Tibial nerve (tissue), 4 donors: ENCODE measurements at regions not wholly inside any gene's neighbourhood (a gene's known extent, or its start where the extent isn't known, plus 50 kb on each side); places are given as distances from the start of the nearest gene placed in this dataset.

Experiments
- DNase-seq, 2 donors: peaks; one replicate each; pipeline ENCODE4 v3.0.0-alpha.2; 2019; ENCODE audit warnings: low spot score in 2 of 2
- H3K27ac ChIP-seq, 4 donors: fragments of 200-600 bp; sonication (generic) in 3 of 4; one replicate each; pipeline ENCODE4 v1.5.1; 2017 to 2019; ENCODE audit warnings: mild to moderate bottlenecking in 1 of 4
- H3K27me3 ChIP-seq, 2 donors: fragments of 200-600 bp; sonication (generic) in 1 of 2; one replicate each; pipeline versions ENCODE4 v1.5.1 to v1.6.0; 2017 to 2019
- H3K36me3 ChIP-seq, 3 donors: fragments of 200-600 bp; sonication (generic); one replicate each; pipeline ENCODE4 v1.5.1; 2018 to 2019
- H3K4me1 ChIP-seq, 4 donors: fragments of 200-600 bp; sonication (generic) in 3 of 4; one replicate each; pipeline ENCODE4 v1.5.1; 2017 to 2019
- H3K4me3 ChIP-seq, 4 donors: fragments of 200-600 bp; sonication (generic) in 3 of 4; one replicate each; pipeline ENCODE4 v1.5.1; 2017 to 2019; ENCODE audit warnings: mild to moderate bottlenecking in 1 of 4, moderate library complexity in 1 of 4
- H3K9me3 ChIP-seq, 4 donors: fragments of 200-600 bp; sonication (generic) in 3 of 4; one replicate each; pipeline ENCODE4 v1.5.1; 2017 to 2019
- EP300 ChIP-seq, 2 donors: sonication (generic); formaldehyde crosslinking; IDR thresholded peaks; one replicate each; pipeline ENCODE4 v1.6.1; 2017; ENCODE audit warnings: antibody characterized with exemption in 2 of 2, mild to moderate bottlenecking in 1 of 2
- POLR2A ChIP-seq, 2 donors: fragments of 450-650 bp; IDR thresholded peaks; one replicate each; pipeline ENCODE4 v1.6.1; 2017; ENCODE audit warnings: antibody characterized with exemption in 2 of 2, mild to moderate bottlenecking in 2 of 2, moderate library complexity in 2 of 2
- WGBS, 2 donors: methylation state at CpG; one replicate each; pipeline ENCODE4 v1.1.5; 2018; 5-methylcytosine and 5-hydroxymethylcytosine counted together
- TF ChIP-seq, protein P1 (sequence below), 5 experiments: fragments of 200-600 bp in 3 of 5; fragments of 450-650 bp in 2 of 5; sonication (generic) in 3 of 5; IDR thresholded peaks; one replicate each; pipeline ENCODE4 v1.5.1; 2016 to 2019; ENCODE audit warnings: antibody characterized with exemption in 5 of 5, mild to moderate bottlenecking in 3 of 5, moderate library complexity in 2 of 5

DNA sequence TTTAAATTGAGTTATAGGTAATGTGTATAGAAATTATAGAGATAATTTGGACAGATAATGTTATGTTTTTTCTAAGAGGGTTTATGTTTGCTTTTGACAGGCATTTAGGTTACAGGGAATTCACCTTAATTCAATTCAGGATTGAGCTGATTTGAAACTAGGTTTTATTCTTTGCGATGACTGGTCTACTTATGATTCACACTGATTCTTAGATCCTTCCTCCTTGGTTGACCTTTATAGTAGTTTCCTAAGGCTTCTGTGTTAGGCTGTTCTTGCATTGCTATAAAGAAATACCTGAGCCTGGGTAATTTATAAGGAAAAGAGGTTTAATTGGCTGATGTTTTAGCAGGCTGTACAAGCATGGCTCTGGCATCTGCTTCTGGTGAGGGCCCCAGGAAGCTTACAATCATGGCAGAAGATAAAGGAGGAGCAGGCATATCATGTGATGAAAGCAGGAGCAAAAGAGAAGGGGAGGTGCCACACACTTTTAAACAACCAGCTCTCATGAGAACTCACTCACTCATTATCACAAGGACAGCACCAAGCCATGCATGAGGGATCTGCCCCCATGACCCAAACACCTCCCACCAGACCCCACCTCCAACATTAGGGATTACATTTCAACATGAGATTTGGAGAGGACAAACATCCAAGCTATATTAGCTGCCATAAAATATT, 155.0 kb upstream of the SFRP2 start:
- DNase-seq: no peak
- TF ChIP-seq POLR2A (IDR thresholded peaks at IDR 0.05) (no peak), EP300 (IDR thresholded peaks at IDR 0.05) (no peak)
- TF ChIP-seq, protein P1, sequence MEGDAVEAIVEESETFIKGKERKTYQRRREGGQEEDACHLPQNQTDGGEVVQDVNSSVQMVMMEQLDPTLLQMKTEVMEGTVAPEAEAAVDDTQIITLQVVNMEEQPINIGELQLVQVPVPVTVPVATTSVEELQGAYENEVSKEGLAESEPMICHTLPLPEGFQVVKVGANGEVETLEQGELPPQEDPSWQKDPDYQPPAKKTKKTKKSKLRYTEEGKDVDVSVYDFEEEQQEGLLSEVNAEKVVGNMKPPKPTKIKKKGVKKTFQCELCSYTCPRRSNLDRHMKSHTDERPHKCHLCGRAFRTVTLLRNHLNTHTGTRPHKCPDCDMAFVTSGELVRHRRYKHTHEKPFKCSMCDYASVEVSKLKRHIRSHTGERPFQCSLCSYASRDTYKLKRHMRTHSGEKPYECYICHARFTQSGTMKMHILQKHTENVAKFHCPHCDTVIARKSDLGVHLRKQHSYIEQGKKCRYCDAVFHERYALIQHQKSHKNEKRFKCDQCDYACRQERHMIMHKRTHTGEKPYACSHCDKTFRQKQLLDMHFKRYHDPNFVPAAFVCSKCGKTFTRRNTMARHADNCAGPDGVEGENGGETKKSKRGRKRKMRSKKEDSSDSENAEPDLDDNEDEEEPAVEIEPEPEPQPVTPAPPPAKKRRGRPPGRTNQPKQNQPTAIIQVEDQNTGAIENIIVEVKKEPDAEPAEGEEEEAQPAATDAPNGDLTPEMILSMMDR (IDR thresholded peaks at IDR 0.05): no peak
- H3K9me3 ChIP-seq: peaks cover 0 to 10% (median 0%) of the 10 kb centered on the region in 4 donors
- WGBS, 2 donors: 90 to 97% methylated on average over 1 of the region's 1 CpG
- H3K27me3 ChIP-seq: no peaks in the 10 kb centered on the region
- H3K27ac ChIP-seq: no peak overlapping the region
- H3K4me3 ChIP-seq: no peak overlapping the region
- no peaks in the 10 kb centered on the region for H3K36me3 ChIP-seq
- no peaks in the 10 kb centered on the region for H3K4me1 ChIP-seq

DNA sequence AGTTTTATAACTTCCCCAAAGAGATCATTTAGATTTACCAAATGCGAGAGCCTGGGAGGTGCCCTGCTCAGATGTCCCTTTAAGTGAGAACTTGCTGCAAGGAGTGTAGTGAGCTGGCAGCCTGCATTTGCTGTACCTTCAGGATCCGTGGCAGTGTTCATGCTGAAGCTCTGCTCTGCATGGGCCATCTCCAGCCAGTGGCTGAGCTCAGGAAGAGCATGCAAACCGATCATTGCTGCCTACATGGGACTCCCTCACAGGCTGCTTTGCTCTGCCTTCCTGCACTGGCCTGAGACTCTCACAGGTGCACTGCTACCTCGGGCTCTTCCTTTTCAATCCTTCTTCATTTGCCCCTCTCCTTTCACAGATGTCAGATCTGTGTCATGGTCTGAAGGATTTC, 152.0 kb upstream of the SFRP2 start:
- Histone ChIP-seq H3K36me3 (no peaks in the 10 kb centered on the region), H3K9me3 (peaks cover 0 to 7% (median 0%) of the 10 kb centered on the region in 4 donors), H3K4me1 (no peaks in the 10 kb centered on the region), H3K4me3 (no peak overlapping the region), H3K27ac (no peak overlapping the region), H3K27me3 (no peaks in the 10 kb centered on the region)
- DNase-seq: no peak
- WGBS, 2 donors: 70 to 72% methylated on average over 4 of the region's 4 CpGs
- TF ChIP-seq, protein P1 (IDR thresholded peaks at IDR 0.05): no peak
- TF ChIP-seq POLR2A (IDR thresholded peaks at IDR 0.05) (no peak), EP300 (IDR thresholded peaks at IDR 0.05) (no peak)

DNA sequence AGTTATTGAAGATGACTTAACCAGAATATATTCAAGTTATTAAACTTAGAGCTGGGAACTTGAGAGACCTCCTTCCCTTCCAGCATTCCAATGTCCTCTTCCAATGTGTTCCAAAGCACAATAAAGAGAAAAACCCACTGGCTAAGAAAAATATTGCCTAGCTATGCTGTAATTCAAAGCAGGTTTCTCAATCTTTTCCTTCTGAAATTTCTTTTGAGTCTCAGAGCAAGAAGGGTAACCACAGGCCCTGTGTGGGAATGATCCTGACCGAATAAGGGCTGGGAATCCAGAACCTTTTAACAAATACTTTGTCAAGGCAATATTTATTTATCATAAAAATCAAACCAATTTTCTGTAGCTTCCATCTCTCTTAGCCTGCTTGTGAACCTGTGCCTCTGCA, 150.7 kb upstream of the SFRP2 start:
- TF ChIP-seq EP300 (IDR thresholded peaks at IDR 0.05): no peak
- TF ChIP-seq POLR2A (IDR thresholded peaks at IDR 0.05): no peak
- TF ChIP-seq, protein P1 (IDR thresholded peaks at IDR 0.05): no peak
- no peak overlapping the region for H3K4me3 ChIP-seq
- DNase-seq: no peak
- H3K36me3 ChIP-seq: no peaks in the 10 kb centered on the region
- peaks cover 0 to 12% (median 3%) of the 10 kb centered on the region in 4 donors for H3K4me1 ChIP-seq
- H3K27me3 ChIP-seq: no peaks in the 10 kb centered on the region
- WGBS, 2 donors: 77 to 79% methylated on average over 1 of the region's 1 CpG
- H3K27ac ChIP-seq: peak overlapping the region in 1 of 4 donors; percentile 12
- no peaks in the 10 kb centered on the region for H3K9me3 ChIP-seq

DNA sequence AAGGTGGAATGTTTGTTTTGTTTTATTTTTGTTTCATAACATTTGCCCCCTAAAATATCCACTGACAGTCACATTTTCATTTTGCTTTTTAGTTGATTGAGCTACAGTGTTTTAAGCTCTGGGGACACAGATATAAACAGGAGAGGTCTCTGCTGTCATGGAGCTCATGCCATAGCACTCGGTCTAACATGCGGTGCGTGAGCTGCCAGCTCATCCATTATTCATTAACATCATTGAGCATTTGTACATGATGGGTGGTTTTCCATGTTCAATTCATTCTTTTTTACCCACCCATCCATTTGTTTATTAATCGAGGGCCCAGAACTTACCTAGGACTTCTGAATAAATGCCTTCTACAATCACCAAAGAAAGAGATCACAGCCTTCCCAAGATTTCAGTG, 150.1 kb upstream of the SFRP2 start:
- no peaks in the 10 kb centered on the region for H3K27me3 ChIP-seq
- no peak overlapping the region for H3K27ac ChIP-seq
- no peak for TF ChIP-seq POLR2A (IDR thresholded peaks at IDR 0.05)
- TF ChIP-seq, protein P1 (IDR thresholded peaks at IDR 0.05): no peak
- no peak for TF ChIP-seq EP300 (IDR thresholded peaks at IDR 0.05)
- H3K4me3 ChIP-seq: no peak overlapping the region
- WGBS, 2 donors: 83 to 90% methylated on average over 4 of the region's 4 CpGs
- H3K36me3 ChIP-seq: no peaks in the 10 kb centered on the region
- no peak for DNase-seq
- H3K4me1 ChIP-seq: peaks cover 0 to 18% (median 3%) of the 10 kb centered on the region in 4 donors
- no peaks in the 10 kb centered on the region for H3K9me3 ChIP-seq

DNA sequence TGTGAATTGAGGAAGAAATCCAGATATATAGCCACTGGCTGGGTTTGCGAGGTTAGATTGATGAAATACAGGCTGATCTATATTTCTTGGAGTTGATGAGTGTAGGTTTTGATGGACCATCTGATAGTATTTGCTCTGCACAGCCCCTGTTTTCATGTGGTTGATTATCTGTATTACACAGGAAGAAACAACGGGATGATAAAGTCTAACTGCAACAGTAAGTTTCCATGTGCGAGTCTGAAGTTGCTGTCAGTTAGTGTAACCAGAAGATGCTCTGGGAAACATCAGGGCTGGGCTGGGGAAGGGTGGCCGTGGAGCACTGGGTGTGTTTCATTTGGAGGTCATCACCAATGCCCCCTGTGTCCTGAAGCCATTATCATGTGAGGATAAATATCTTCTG, 148.4 kb upstream of the SFRP2 start:
- peaks cover 0 to 28% (median 7%) of the 10 kb centered on the region in 4 donors for H3K4me1 ChIP-seq
- no peak for DNase-seq
- no peaks in the 10 kb centered on the region for H3K36me3 ChIP-seq
- TF ChIP-seq POLR2A (IDR thresholded peaks at IDR 0.05) (no peak), EP300 (IDR thresholded peaks at IDR 0.05) (no peak)
- TF ChIP-seq, protein P1 (IDR thresholded peaks at IDR 0.05): no peak
- H3K4me3 ChIP-seq: no peak overlapping the region
- 75 to 81% methylated on average over 4 of the region's 4 CpGs for WGBS, 2 donors
- no peak overlapping the region for H3K27ac ChIP-seq
- H3K27me3 ChIP-seq: no peaks in the 10 kb centered on the region
- no peaks in the 10 kb centered on the region for H3K9me3 ChIP-seq
